Right ventricle myocardium inferior (tissue), 1 donor: ENCODE measurements at regions not wholly inside any gene's neighbourhood (a gene's known extent, or its start where the extent isn't known, plus 50 kb on each side); places are given as distances from the start of the nearest gene placed in this dataset.
"Not testable (repeated sequence)": the region's sequence is repeated elsewhere in the genome, so short reads cannot be mapped to it uniquely, and the experiment has no call there.

Source experiments
- ATAC-seq: fragments of 200-7000 bp; cut with Tn5 transposase; one replicate; pipeline ENCODE4 v1.9.1; 2020; ENCODE audit warnings: mild to moderate bottlenecking, moderate library complexity
- DNase-seq: peaks from one replicate; pipeline ENCODE4 v3.0.0; 2021; ENCODE audit errors: missing footprints
- intact Hi-C: fragments of 100-400 bp; cut with DNase I; formaldehyde crosslinking; loops from one replicate; pipeline ENCODE4 v1.11.0; 2022
- donor health status: DM: no; HTN: yes; CAD: no; lungs with severe emphysema.

DNA sequence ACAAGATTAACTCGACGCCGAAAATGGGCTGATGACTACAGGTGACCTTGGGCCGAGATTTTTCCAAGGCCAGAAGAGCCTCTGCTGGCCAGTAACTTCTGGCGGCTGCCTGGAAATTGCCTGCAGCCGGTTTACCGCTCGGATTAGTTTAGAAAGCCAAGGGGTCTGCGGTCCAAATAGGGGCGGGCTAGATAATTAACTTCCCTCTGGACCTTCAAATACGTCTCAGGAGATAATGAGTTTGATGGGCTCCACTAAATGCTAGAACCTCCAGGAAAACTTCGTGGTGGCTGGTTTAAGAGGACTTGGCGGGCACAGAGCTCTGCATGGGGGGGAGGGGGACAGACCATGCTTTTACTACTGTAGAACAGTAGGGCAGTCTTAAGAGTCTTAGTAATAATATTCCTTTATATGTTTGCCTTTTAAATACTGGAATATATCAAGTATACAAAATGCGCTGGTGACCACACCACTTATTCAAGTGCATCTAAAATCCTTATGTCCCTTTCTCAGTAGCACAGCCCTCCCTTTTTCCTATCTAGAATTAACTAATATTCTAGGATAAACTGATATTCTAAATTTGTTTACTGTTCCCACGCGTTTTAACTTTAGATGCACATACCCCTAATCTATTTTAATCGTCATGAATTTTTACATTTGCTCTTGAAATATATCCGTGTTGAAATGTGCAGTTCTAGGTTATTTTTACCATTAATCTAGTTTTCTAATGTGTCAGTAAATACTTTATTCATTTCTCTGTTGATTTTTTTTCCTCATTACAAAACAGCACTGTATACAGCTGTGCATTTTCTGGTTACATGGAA, 107.5 kb upstream of the PRSS16 start:
- intact Hi-C loops, result no loop called here
- ATAC-seq (peak; percentile 13), DNase-seq (no peak)

DNA sequence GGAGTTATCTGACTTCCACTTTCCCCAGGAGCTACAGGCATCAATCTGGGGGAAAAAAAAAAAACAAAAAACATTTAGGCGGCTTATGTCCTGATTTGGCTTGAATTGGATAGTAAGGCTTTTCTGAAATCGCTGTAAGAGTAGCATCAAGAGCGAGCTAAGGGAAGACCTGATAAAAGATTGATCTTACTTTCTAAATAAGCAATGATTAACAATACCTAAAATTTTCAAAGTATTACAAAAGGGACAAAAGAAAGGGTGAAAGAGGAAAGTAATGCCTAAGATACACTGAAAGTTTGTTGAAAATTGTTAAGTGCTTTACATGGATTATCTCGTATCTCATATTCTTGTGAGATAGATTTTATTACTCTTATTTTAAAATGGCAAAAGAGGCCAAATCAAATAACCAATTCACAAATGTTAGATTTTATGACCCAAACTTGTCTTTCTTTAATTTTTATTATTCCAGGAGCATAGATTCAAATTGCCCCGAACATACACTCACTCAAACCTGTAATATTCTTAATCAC, 106.4 kb upstream of the PRSS16 start:
- ATAC-seq, result no peak

DNA sequence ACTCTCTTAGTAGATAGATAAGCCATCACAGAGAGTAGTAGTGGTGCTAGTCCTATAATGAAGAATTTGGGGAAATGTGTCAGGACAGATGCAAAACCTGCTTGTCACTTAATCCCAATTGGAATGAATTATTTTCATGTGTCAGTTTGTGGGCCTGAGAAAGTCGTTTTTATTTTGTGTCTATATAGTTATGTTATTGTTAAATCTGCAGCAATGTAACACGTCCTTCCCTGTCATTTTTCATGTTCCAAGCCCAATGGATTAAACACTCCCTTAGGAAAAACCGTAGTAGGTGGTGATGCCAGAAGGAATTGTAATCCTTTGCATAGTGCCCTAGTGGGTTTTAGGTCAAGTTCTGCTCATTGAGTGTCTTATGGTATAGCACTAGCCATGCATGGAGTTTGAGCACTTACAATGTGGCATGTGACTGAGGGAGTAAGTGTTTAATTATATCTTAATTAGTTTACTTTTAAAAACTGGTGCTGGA, 105.9 kb upstream of the PRSS16 start:
- intact Hi-C loops, result no loop called here
- ATAC-seq (no peak), DNase-seq (no peak)

More for the DNA sequence above, 106.4 kb upstream of the PRSS16 start:
- DNase-seq, result no peak
- intact Hi-C loops, result no loop called here

DNA sequence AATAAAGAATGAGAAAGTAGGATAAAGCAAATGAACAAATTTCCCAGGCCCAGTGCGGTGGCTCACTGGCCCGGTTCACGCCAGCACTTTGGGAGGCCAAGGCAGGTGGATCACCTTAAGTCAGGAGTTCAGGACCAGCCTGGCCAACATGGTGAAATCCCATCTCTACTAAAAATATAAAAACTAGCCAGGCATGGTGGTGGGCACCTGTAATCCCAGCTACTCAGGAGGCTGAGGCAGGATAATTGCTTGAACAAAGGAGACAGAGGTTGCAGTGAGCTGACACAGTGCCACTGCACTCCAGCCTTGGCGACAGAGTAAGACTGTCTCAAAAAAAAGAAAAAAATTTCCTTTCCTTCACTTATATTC, 104.5 kb upstream of the PRSS16 start:
- DNase-seq, ATAC-seq, intact Hi-C loops: not testable (repeated sequence)

DNA sequence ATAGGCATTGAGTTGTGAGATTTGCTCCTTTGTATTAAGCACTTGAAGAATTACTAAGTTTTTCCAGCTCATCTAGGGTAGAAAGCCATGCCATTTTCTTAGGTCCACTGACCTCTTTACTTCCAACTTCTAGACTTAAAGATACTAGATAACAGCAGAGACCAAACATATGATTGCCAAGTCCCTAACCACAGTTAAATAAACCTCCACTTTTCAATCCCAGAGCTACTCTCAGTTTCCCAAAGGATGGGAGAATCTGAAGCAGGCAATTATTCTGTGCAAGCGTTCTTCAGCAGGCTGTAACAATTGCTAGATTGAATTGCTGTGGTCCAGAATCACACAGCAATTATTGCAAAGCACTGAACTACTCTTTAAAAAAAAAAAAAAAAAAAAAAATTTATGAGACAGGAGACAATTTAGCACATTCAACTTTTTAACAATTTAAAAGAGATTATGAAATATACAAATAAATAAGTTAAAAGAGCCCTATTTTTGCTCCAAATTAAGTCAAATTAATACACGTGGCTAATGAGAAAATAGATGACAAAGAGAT, 104.0 kb upstream of the PRSS16 start:
- ATAC-seq (no peak), DNase-seq (no peak)
- intact Hi-C loops, result no loop called here

DNA sequence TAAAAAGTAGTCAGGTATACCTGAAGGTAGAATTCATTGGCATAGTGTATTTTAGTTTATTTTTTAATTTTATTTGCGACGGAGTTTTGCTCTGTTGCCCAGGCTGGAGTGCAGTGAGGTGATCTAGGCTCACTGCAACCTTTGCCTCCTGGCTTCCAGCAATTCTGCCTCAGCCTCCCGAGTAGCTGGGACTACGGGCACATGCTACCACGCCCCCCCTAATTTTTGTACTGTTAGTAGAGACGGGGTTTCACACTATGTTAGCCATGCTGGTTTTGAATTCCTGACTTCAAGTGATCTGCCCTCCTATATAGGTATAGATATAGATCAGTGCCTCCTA, 102.8 kb upstream of the PRSS16 start:
- intact Hi-C loops, result no loop called here
- DNase-seq (no peak), ATAC-seq (no peak)

DNA sequence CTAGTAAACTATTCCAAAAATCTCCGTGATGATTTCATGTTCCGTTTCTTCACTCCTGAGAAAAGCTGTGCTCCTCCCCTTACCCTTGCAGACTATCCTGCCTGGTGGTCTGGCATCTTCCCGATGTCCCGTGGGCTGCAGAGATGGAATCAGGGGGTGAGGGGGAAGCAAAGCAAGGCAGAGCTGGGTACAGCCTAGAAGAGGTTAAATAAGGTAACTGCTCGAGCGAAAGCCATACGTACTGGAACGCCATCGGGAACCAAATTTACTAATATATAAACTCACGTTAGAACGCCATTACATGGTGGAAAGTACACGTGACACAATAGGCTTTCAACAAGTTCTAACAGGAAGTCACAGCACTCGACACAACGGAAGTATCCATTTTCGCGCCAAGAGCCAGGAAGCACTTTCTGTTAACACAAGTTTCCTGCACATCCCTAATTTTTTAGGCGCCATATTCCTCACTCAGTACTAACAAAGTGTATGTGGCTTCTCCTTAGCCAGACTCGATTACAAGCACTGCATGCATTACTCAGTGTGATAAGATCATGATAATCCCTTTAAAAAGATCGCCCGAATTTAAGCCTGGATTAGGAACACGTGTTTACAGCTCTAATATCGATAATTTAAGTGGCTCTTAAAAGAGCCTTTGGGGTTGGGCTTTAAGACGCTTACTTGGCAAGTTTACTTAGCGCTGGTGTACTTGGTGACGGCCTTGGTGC, 101.6 kb upstream of the PRSS16 start:
- DNase-seq, result peak; percentile 78
- ATAC-seq, result peak; percentile 70
- intact Hi-C loops, result loop anchor here (2.0 kb wide), 2 partner anchors 13 to 1125 kb away; a partner anchor contains a TSS

DNA sequence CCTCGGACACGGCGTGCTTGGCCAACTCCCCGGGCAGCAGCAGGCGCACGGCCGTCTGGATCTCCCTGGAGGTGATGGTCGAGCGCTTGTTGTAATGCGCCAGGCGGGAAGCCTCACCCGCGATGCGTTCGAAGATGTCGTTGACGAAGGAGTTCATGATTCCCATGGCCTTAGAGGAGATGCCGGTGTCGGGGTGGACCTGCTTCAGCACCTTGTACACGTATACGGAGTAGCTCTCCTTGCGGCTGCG, 101.1 kb upstream of the PRSS16 start:
- not testable (repeated sequence) for ATAC-seq, DNase-seq
- intact Hi-C loops, result loop anchor here (2.0 kb wide), 2 partner anchors 14 to 1126 kb away; a partner anchor contains a TSS

DNA sequence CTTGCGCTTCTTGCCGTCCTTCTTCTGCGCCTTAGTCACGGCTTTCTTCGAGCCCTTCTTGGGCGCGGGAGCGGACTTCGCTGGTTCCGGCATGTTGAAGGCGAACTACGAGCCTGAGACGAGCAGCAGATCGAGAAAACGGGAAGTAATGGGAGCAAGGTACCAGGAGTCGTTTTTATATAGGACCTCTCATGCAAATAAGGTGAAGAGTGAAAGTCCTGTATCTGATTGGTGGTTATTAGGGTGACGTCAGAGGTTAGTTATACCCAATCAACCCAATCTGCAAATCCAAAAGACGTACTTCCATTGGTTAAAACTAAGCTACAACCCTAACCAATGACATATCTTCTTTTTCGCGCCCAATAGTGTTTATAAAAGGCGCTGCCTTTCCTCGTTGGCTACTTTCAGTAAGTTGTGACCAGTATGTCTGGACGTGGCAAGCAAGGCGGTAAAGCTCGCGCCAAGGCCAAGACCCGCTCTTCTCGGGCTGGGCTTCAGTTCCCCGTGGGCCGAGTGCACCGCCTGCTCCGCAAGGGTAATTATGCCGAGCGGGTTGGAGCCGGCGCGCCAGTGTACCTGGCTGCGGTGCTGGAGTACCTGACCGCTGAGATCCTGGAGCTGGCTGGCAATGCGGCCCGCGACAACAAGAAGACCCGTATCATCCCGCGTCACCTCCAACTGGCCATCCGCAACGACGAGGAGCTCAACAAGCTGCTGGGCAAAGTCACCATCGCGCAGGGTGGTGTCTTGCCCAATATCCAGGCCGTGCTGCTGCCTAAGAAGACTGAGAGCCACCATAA, 100.6 kb upstream of the PRSS16 start:
- ATAC-seq (peak; percentile 96), DNase-seq (peak; percentile 86)
- intact Hi-C loops, result loop anchor here (2.0 kb wide), 2 partner anchors 14 to 1126 kb away; a partner anchor contains a TSS

DNA sequence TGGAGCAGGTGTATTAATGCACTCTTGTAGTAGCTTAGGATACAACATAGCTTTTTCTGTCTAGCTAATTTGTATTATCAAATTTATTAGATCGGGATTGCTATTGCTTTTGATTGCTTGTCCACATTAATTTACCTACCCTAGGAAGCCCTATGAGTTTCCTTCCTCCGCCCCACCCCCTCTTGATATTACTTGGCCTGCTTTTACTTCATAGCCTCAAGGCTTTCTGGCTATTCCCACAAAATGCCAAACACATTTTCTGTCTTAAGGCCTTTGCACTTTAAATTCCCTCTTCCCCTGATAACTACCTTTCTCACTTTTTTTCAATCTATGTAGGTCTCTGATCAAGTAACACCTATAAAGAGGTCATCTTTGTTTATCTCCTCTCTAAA, 99.1 kb upstream of the PRSS16 start:
- ATAC-seq (no peak), DNase-seq (no peak)
- intact Hi-C loops, result no loop called here

DNA sequence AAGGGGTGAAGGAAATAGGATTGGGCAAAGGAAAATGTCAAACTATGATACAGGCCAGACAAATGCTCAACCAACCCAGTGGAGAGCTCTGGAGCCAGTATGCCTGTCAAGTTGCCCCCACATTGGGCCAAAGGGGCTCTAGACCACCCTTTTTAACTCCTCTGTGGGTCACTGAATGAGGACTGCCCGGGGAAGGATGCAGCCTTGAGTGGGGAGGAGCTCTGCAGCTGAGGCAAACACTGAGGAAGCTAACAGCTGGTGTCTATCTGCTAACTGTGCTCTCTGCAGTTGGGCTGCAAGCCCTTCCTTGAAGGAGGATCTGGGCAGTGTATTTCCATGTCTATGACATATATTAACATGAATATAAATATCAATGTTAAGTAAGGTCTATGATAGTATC, 98.4 kb upstream of the PRSS16 start:
- intact Hi-C loops, result no loop called here
- ATAC-seq, result no peak
- no peak for DNase-seq

DNA sequence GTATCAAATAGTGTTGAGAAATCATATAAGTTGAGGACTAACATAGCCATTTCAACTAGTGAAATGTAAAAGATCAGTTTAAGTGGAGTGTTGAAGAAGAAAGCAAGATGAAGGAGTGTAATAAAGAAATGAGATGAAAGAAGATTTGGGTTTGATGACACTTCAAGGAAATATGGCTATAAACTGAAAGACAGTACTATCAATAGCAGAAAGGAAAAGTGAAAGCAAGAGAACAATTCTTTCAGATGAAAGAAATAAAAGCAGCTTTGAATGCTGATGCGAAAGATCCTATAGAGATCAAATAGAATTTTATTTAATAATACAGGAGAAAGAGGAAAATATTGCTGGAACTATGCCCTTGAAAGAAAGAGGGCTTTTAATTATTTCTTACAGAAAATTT, 92.8 kb upstream of the PRSS16 start:
- intact Hi-C loops, result no loop called here

DNA sequence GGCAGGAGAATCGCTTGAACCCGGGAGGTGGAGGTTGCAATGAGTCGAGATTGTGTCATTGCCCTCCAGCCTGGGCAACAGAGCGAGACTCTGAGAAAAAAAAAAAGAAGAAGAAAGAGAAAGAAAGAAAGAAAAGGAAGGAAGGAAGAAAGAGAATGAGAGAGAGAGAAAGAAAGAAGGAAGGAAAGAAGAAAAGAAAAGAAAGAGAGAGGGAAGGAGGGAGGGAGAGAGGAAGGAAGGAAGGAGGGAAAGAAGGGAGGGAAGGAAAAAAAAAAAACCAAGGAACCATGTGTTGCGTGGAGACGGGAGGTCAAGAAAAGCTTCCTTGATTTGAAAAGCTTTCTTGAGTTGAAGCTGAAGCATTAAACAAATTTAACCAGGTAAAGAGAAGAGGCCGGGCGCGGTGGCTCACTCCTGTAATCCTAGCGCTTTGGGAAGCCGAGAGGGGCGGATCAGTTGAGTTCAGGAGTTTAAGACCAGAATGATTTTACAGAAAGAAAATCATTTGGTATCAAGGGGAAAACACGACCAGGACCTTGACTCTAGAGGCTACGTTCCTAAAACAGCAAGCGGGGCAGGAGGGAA, 90.5 kb upstream of the PRSS16 start:
- no peak for ATAC-seq
- DNase-seq, result no peak
- intact Hi-C loops, result no loop called here

More for the DNA sequence above, 92.8 kb upstream of the PRSS16 start:
- DNase-seq, result no peak
- no peak for ATAC-seq

DNA sequence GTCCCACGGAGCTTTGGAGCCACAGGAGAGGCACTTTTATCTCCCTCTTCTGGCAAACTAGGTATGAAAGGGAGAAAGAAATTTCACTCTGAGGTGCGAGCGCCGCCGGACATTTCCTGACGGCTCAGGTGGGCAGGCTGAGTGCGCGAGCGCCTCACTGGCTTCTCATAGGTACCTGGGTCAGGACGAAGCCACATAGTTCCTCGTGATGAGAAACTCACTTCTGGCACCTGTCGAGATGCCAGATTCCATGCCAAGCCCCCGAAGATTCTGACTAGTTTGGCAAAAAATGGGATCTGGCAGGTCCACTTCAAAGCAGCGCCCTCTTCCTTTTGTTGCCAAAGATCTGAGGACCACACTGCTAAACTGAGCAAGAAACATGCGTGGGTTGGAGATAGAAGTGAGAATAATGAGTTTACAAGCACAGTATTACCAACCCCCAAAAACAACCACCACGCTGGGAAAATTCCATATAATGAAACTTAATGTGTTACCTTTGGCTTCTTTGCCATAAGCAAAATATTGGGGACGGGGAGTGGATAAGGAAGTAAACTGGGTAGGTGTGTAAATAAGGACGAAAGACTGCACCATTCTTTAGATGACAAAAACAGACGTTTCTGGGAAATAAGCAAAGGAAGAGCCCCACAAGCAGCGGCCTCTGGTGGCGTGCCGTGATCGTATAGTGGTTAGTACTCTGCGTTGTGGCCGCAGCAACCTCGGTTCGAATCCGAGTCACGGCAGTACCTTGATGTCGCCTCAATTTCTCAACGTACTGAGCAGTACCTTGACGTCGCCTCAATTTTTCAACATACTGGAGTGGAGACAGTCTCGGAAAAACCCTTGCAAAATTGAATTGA, 89.8 kb upstream of the PRSS16 start:
- DNase-seq (peak; percentile 81), ATAC-seq (peak; percentile 81)
- intact Hi-C loops, result no loop called here

DNA sequence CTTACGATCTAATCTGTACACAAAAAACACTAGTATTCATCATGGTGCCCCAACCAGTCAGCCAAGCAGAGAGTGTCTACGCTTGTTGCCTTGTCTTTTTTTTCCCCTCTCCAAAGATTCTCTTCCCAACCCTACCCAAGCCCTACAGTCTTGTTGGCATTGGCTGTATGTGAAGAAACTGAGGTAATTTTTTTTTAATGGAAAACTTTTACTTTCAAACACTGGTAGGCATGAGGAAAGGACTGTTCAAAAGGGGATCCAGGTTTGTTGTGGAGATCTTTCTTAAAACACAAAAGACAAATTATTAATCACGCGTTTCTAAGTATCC, 89.2 kb upstream of the PRSS16 start:
- DNase-seq (no peak), ATAC-seq (no peak)
- intact Hi-C loops, result no loop called here

DNA sequence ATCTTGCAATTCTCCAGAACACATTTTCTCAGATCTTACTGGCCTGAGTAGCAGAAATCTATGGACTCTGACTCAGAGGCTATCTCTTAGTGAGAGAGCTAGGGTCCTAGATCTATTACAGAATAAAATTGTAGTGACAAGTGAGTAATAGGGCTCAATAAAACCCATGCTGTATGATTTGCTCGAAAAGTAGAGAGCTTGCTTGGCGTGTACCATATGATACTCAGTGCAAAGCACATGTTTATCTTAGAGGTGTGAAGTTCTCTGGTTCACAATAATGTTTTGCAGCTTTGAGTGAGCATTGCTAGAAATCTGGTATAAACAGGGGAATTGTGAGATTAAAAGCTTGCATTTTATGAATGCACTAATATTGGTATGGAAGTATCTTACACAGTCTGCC, 87.8 kb upstream of the PRSS16 start:
- DNase-seq (no peak), ATAC-seq (no peak)
- intact Hi-C loops, result loop anchor here (5.0 kb wide), 1 partner anchor 37 kb away; no protein-coding TSS in a partner anchor

DNA sequence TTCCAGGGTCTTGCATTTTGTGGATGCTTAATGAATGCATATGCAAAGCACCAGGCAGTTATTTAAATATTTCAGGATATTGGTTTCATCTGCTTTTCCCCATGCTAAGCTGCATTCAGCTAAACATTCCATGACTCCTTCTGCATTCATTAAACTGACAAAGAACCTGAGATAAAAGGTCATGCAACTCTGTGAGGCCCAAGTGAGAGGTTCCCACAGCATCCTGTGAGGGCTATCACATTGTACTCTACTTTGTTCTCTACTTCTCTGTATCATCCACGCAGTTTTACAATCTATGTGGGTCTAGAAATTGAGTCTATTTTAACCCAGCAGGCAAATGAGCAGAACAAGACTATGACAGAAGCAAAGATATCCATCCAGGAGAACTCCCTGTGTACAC, 86.4 kb upstream of the PRSS16 start:
- ATAC-seq (no peak), DNase-seq (no peak)
- intact Hi-C loops, result loop anchor here (5.0 kb wide), 1 partner anchor 39 kb away; no protein-coding TSS in a partner anchor

DNA sequence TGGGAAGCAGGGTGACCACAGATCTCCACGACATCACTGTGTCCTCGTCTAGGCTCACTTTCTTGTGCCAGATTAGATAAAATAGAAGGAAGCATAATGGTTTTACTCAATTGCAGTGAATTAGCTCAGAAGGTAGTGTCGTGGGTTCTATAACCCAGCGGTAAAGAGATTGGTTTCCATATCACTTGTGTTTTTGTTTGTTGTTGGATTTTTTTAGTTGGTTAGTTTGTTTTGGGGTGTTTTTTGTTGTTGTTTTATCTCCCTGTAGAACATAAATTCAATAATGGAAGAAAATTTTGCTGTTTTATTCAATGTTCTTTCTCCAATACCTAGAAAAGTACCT, 85.9 kb upstream of the PRSS16 start:
- no peak for DNase-seq
- intact Hi-C loops, result loop anchor here (5.0 kb wide), 1 partner anchor 39 kb away; no protein-coding TSS in a partner anchor
- ATAC-seq, result no peak
